Sigmoid colon (tissue), 6 donors: ENCODE measurements at regions not wholly inside any gene's neighbourhood (a gene's known extent, or its start where the extent isn't known, plus 50 kb on each side); places are given as distances from the start of the nearest gene placed in this dataset.

Experiments used
- DNase-seq: peaks from one replicate; pipeline ENCODE4 v3.0.0-alpha.2; 2019
- H3K27ac ChIP-seq, 4 donors: fragments of 200-600 bp; sonication (generic); one replicate each; pipeline ENCODE4 v1.5.1; 2016 to 2019; ENCODE audit warnings: mild to moderate bottlenecking in 1 of 4
- H3K27me3 ChIP-seq, 3 donors: fragments of 200-600 bp; sonication (generic); one replicate each; pipeline ENCODE4 v1.5.1; 2019; ENCODE audit warnings: mild to moderate bottlenecking in 1 of 3
- H3K36me3 ChIP-seq, 4 donors: fragments of 200-600 bp; sonication (generic); one replicate each; pipeline ENCODE4 v1.5.1; 2016 to 2019
- H3K4me1 ChIP-seq, 4 donors: fragments of 200-600 bp; sonication (generic); one replicate each; pipeline ENCODE4 v1.5.1; 2017 to 2019
- H3K4me3 ChIP-seq, 4 donors: fragments of 200-600 bp; sonication (generic); one replicate each; pipeline ENCODE4 v1.5.1; 2017 to 2019; ENCODE audit warnings: mild to moderate bottlenecking in 2 of 4, moderate library complexity in 1 of 4
- H3K9me3 ChIP-seq, 4 donors: fragments of 200-600 bp in 3 of 4; sonication (generic) in 3 of 4; one replicate each; pipeline versions ENCODE4 v1.5.1 to v1.6.1; 2013 to 2019
- CTCF ChIP-seq, 4 experiments: fragments of 450-650 bp in 3 of 4; fragments of 200-600 bp in 1 of 4; IDR thresholded peaks; one replicate each; pipeline ENCODE4 v1.5.1; 2016 to 2019; ENCODE audit warnings: antibody characterized with exemption in 4 of 4, mild to moderate bottlenecking in 3 of 4, moderate library complexity in 2 of 4
- EP300 ChIP-seq, 4 donors: sonication (generic); formaldehyde crosslinking; IDR thresholded peaks; one replicate each; pipeline ENCODE4 v1.6.1; 2017; ENCODE audit warnings: antibody characterized with exemption in 4 of 4
- POLR2A ChIP-seq, 2 donors: fragments of 450-650 bp; IDR thresholded peaks; one replicate each; pipeline ENCODE4 v1.6.1; 2016; ENCODE audit warnings: antibody characterized with exemption in 2 of 2, mild to moderate bottlenecking in 2 of 2, moderate library complexity in 2 of 2
- POLR2AphosphoS5 ChIP-seq, 4 donors: sonication (generic); formaldehyde crosslinking; IDR thresholded peaks; one replicate each; pipeline ENCODE4 v1.6.1; 2017; ENCODE audit warnings: antibody characterized with exemption in 4 of 4
- WGBS, 2 donors: extraction: QIAGEN DNeasy Blood & Tissue Kit; methylation state at CpG; one replicate each; pipeline ENCODE4 v1.1.7; 2013; 5-methylcytosine and 5-hydroxymethylcytosine counted together
- intact Hi-C: fragments of 100-400 bp; cut with DNase I; formaldehyde crosslinking; loops from one replicate; pipeline ENCODE4 v1.15.1; 2023
- donor health status: healthy with polysubstance abuse.
- donor health status: healthy.

- TF ChIP-seq POLR2AphosphoS5 (IDR thresholded peaks at IDR 0.05) (no peak), EP300 (IDR thresholded peaks at IDR 0.05) (no peak), CTCF (IDR thresholded peaks at IDR 0.05) (no peak), POLR2A (IDR thresholded peaks at IDR 0.05) (no peak)
- no peak for DNase-seq
- Histone ChIP-seq H3K4me1 (peaks cover 0 to 29% (median 27%) of the 10 kb centered on the region in 4 donors), H3K27ac (no peak overlapping the region), H3K27me3 (no peaks in the 10 kb centered on the region), H3K9me3 (no peaks in the 10 kb centered on the region), H3K36me3 (no peaks in the 10 kb centered on the region), H3K4me3 (no peak overlapping the region)
- WGBS, 2 donors = 51 to 85% methylated on average over 6 of the region's 6 CpGs
- intact Hi-C loops = loop anchor here (5.0 to 10.0 kb wide), 4 partner anchors 118 to 1038 kb away; partner anchors contain the start of gene LPP
These were observed 173.8 kb upstream of the BCL6 start for GRCh38 chr3:187919048-187919447.

GRCh38 chr3:187919544-187919943 is 174.3 kb upstream of the BCL6 start:
- intact Hi-C loops = loop anchor here (5.0 to 10.0 kb wide), 4 partner anchors 118 to 1038 kb away; partner anchors contain the start of gene LPP
- H3K36me3 ChIP-seq = no peaks in the 10 kb centered on the region
- H3K9me3 ChIP-seq = peaks cover 0 to under 1% (median 0%) of the 10 kb centered on the region in 4 donors
- H3K4me1 ChIP-seq = peaks cover 0 to 24% (median 22%) of the 10 kb centered on the region in 4 donors
- no peak for DNase-seq
- TF ChIP-seq EP300 (IDR thresholded peaks at IDR 0.05) (no peak), CTCF (IDR thresholded peaks at IDR 0.05) (no peak), POLR2AphosphoS5 (IDR thresholded peaks at IDR 0.05) (no peak), POLR2A (IDR thresholded peaks at IDR 0.05) (no peak)
- H3K27me3 ChIP-seq = no peaks in the 10 kb centered on the region
- H3K4me3 ChIP-seq = no peak overlapping the region
- no peak overlapping the region for H3K27ac ChIP-seq
- 49 to 83% methylated on average over 3 of the region's 3 CpGs for WGBS, 2 donors

- intact Hi-C loops = no loop called here
- Histone ChIP-seq H3K4me1 (peaks cover 0 to 19% (median 17%) of the 10 kb centered on the region in 4 donors), H3K9me3 (peaks cover 0 to 5% (median 0%) of the 10 kb centered on the region in 4 donors), H3K27me3 (no peaks in the 10 kb centered on the region), H3K4me3 (no peak overlapping the region), H3K27ac (no peak overlapping the region), H3K36me3 (no peaks in the 10 kb centered on the region)
- DNase-seq = no peak
- 83 to 84% methylated on average over 1 of the region's 1 CpG for WGBS, 2 donors
- TF ChIP-seq POLR2A (IDR thresholded peaks at IDR 0.05) = no peak
- no peak for TF ChIP-seq POLR2AphosphoS5 (IDR thresholded peaks at IDR 0.05)
- no peak for TF ChIP-seq EP300 (IDR thresholded peaks at IDR 0.05)
- no peak for TF ChIP-seq CTCF (IDR thresholded peaks at IDR 0.05)
These were observed 174.8 kb upstream of the BCL6 start for GRCh38 chr3:187920030-187920429.

GRCh38 chr3:187920913-187921312 is 175.6 kb upstream of the BCL6 start:
- Histone ChIP-seq H3K36me3 (no peaks in the 10 kb centered on the region), H3K27ac (peak overlapping the region in 3 of 4 donors; percentile 33 to 52 (median 44)), H3K27me3 (no peaks in the 10 kb centered on the region), H3K4me3 (no peak overlapping the region), H3K9me3 (peaks cover 0 to 7% (median 0%) of the 10 kb centered on the region in 4 donors), H3K4me1 (peaks cover 0 to 15% (median 11%) of the 10 kb centered on the region in 4 donors)
- 72% methylated on average over 6 of the region's 6 CpGs for WGBS, 2 donors
- TF ChIP-seq CTCF (IDR thresholded peaks at IDR 0.05) (no peak), POLR2AphosphoS5 (IDR thresholded peaks at IDR 0.05) (peak; percentile 84 to 92 (median 88)), EP300 (IDR thresholded peaks at IDR 0.05) (peak; percentile 19 to 42 (median 26)), POLR2A (IDR thresholded peaks at IDR 0.05) (no peak)
- peak; percentile 83 for DNase-seq
- intact Hi-C loops = no loop called here
